Mesenchymal stem cell (in vitro differentiated cells and primary cell): ENCODE measurements at regions not wholly inside any gene's neighbourhood (a gene's known extent, or its start where the extent isn't known, plus 50 kb on each side); places are given as distances from the start of the nearest gene placed in this dataset.

Experiments
- DNase-seq: peaks from one replicate; pipeline ENCODE4 v3.0.0-alpha.2; 2013
- H2AFZ ChIP-seq: one replicate; pipeline ENCODE4 v1.6.1; 2013; ENCODE audit warnings: low read depth, mild to moderate bottlenecking, control low read depth, inconsistent platforms, low read length, moderate library complexity
- H2AK5ac ChIP-seq: 2 replicates; pipeline ENCODE4 v1.6.1; 2013; ENCODE audit warnings: low read length, moderate library complexity, mild to moderate bottlenecking, inconsistent platforms; ENCODE audit not compliant: severe bottlenecking
- H2BK120ac ChIP-seq: one replicate; pipeline ENCODE4 v1.6.1; 2013; ENCODE audit warnings: low read depth, mild to moderate bottlenecking, inconsistent platforms, low read length, moderate library complexity
- H2BK12ac ChIP-seq, 2 experiments: one replicate each; pipeline ENCODE4 v1.6.1; 2013; ENCODE audit warnings: inconsistent platforms in 2 of 2, low read length in 2 of 2, mild to moderate bottlenecking in 2 of 2, moderate library complexity in 2 of 2, control low read depth in 1 of 2
- H2BK15ac ChIP-seq: one replicate; pipeline ENCODE4 v1.6.1; 2013; ENCODE audit warnings: mild to moderate bottlenecking, low read depth, inconsistent platforms; ENCODE audit not compliant: poor library complexity, severe bottlenecking
- H2BK5ac ChIP-seq: 2 replicates; pipeline ENCODE4 v1.6.1; 2013; ENCODE audit warnings: low read depth, mild to moderate bottlenecking, low read length, control low read depth, inconsistent platforms; ENCODE audit not compliant: poor library complexity, severe bottlenecking
- H3K14ac ChIP-seq, 2 experiments: one replicate each; pipeline ENCODE4 v1.6.1; 2013; ENCODE audit warnings: inconsistent platforms in 2 of 2, low read length in 2 of 2, control low read depth in 1 of 2, mild to moderate bottlenecking in 1 of 2, moderate library complexity in 1 of 2
- H3K18ac ChIP-seq, 2 experiments: one replicate each; pipeline ENCODE4 v1.6.1; 2013; ENCODE audit warnings: inconsistent platforms in 2 of 2, low read length in 2 of 2, control low read depth in 1 of 2, low read depth in 1 of 2, mild to moderate bottlenecking in 1 of 2
- H3K23ac ChIP-seq, 2 experiments: one replicate each; pipeline ENCODE4 v1.6.1; 2013; ENCODE audit warnings: inconsistent platforms in 2 of 2, low read length in 2 of 2, mild to moderate bottlenecking in 2 of 2, moderate library complexity in 2 of 2, control low read depth in 1 of 2
- H3K27ac ChIP-seq: 2 replicates; pipeline ENCODE4 v1.5.1; 2013; ENCODE audit warnings: mild to moderate bottlenecking, moderate library complexity, low read length, control low read depth, inconsistent platforms; ENCODE audit not compliant: poor library complexity, severe bottlenecking
- H3K27me3 ChIP-seq, 2 experiments: 2 replicates each; pipeline versions ENCODE4 v1.6.1 to v1.7.0; 2013; ENCODE audit warnings: low read length in 2 of 2, mild to moderate bottlenecking in 2 of 2, moderate library complexity in 2 of 2, control low read depth in 1 of 2, inconsistent platforms in 1 of 2; ENCODE audit not compliant: control insufficient read depth in 1 of 2, insufficient read depth in 1 of 2
- H3K36me3 ChIP-seq, 2 experiments: 2 replicates each; pipeline versions ENCODE4 v1.6.1 to v1.7.0; 2013; ENCODE audit warnings: low read length in 2 of 2, control low read depth in 1 of 2, inconsistent platforms in 1 of 2, low read depth in 1 of 2, mild to moderate bottlenecking in 1 of 2; ENCODE audit not compliant: insufficient read depth in 2 of 2, control insufficient read depth in 1 of 2
- H3K4ac ChIP-seq, 2 experiments: one replicate each; pipeline ENCODE4 v1.6.1; 2013; ENCODE audit warnings: inconsistent platforms in 2 of 2, low read length in 2 of 2, mild to moderate bottlenecking in 2 of 2, moderate library complexity in 2 of 2, control low read depth in 1 of 2, low read depth in 1 of 2
- H3K4me1 ChIP-seq: 2 replicates; pipeline ENCODE4 v1.6.1; 2013; ENCODE audit warnings: low read depth, low read length, control low read depth; ENCODE audit not compliant: control insufficient read depth, insufficient read depth
- H3K4me2 ChIP-seq: 2 replicates; pipeline ENCODE4 v1.6.1; 2013; ENCODE audit warnings: low read length, mild to moderate bottlenecking, inconsistent platforms; ENCODE audit not compliant: poor library complexity, severe bottlenecking
- H3K4me3 ChIP-seq, 2 experiments: 2 replicates each; pipeline versions ENCODE4 v1.5.1 to v1.7.0; 2013; ENCODE audit warnings: low read length in 2 of 2, mild to moderate bottlenecking in 2 of 2, control low read depth in 1 of 2, low read depth in 1 of 2; ENCODE audit not compliant: insufficient read depth in 1 of 2
- H3K79me1 ChIP-seq: replicated peaks from 2 replicates; pipeline ENCODE4 v1.6.1; 2013; ENCODE audit warnings: mild to moderate bottlenecking, control low read depth, low read length, inconsistent platforms; ENCODE audit not compliant: poor library complexity, severe bottlenecking
- H3K9ac ChIP-seq: 2 replicates; pipeline ENCODE4 v1.7.0; 2013; ENCODE audit warnings: mild to moderate bottlenecking, low read length, moderate library complexity
- H3K9me3 ChIP-seq: 2 replicates; pipeline ENCODE4 v1.7.0; 2013; ENCODE audit warnings: mild to moderate bottlenecking, low read length; ENCODE audit not compliant: control insufficient read depth
- H4K8ac ChIP-seq: one replicate; pipeline ENCODE4 v1.6.1; 2013; ENCODE audit warnings: inconsistent platforms, mild to moderate bottlenecking, low read length, moderate library complexity
- H4K91ac ChIP-seq: one replicate; pipeline ENCODE4 v1.6.1; 2013; ENCODE audit warnings: mild to moderate bottlenecking, low read length, inconsistent platforms
- WGBS: methylation state at CpG from one replicate; pipeline ENCODE4 v1.1.7; 2013; ENCODE audit warnings: mixed read lengths; 5-methylcytosine and 5-hydroxymethylcytosine counted together

DNA sequence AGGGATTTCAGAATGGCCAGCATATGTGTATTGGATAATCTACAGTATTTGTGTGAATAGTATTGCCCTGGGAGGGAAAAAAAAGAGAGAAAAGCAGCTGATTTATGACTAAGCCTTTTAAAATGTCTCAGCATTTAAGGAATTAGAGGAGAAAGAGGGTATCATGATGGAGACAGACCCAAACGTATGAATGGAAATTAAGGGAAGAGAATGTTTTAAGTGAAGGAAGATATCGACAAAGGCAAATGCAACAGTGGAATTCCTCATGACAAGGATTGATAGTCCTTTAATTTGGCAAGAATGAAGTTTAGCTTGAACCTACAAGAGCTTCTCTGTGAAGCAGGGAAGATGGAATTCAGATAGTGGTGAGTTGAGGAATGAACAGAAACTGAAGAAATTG, 367.3 kb upstream of the POU3F2 start:
- H3K4me1 ChIP-seq = no peaks in the 10 kb centered on the region
- H3K14ac ChIP-seq = no peak overlapping the region
- peaks cover 14% of the 10 kb centered on the region for H3K9me3 ChIP-seq
- no peak overlapping the region for H3K4me2 ChIP-seq
- H3K79me1 ChIP-seq = no peaks in the 10 kb centered on the region
- H4K91ac ChIP-seq = no peak overlapping the region
- no peak overlapping the region for H4K8ac ChIP-seq
- no peak overlapping the region for H2AK5ac ChIP-seq
- H3K9ac ChIP-seq = no peak overlapping the region
- no peak overlapping the region for H3K18ac ChIP-seq
- no peak overlapping the region for H2BK12ac ChIP-seq
- H2BK5ac ChIP-seq = no peak overlapping the region
- no peak overlapping the region for H2BK15ac ChIP-seq
- H3K36me3 ChIP-seq = no peaks in the 10 kb centered on the region
- no peak overlapping the region for H3K4ac ChIP-seq
- H3K4me3 ChIP-seq = no peak overlapping the region
- H3K23ac ChIP-seq = no peak overlapping the region
- H3K27ac ChIP-seq = no peak overlapping the region
- no peak overlapping the region for H2BK120ac ChIP-seq
- no peak overlapping the region for H2AFZ ChIP-seq
- 76% methylated on average over 2 of the region's 2 CpGs for WGBS
- DNase-seq = no peak
- H3K27me3 ChIP-seq = no peaks in the 10 kb centered on the region

DNA sequence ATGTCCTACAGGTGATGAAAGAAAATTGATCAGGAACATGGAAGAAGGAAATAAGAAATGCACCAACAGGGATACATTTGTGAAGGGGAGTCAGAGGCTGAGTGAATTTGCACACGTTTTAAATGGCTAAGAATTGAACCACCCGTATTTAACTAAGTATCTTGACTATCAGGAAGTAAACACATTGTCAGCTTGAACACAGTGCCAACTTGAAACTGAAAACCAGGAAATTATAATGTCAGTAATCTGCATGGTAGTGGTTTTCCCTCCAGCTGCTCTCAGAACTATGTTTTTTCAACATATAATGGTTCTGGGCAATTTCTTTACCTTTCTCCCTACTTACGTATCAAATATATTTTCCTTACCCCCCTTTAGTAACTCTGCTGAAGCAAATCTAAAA, 366.5 kb upstream of the POU3F2 start:
- H3K4me1 ChIP-seq = no peaks in the 10 kb centered on the region
- no peaks in the 10 kb centered on the region for H3K79me1 ChIP-seq
- H3K23ac ChIP-seq = no peak overlapping the region
- H3K4me3 ChIP-seq = no peak overlapping the region
- H2BK120ac ChIP-seq = no peak overlapping the region
- no peak overlapping the region for H3K9ac ChIP-seq
- H3K27me3 ChIP-seq = no peaks in the 10 kb centered on the region
- H3K4me2 ChIP-seq = no peak overlapping the region
- no peak overlapping the region for H3K14ac ChIP-seq
- H3K18ac ChIP-seq = no peak overlapping the region
- H2BK15ac ChIP-seq = no peak overlapping the region
- no peak overlapping the region for H2BK5ac ChIP-seq
- H3K27ac ChIP-seq = no peak overlapping the region
- H3K36me3 ChIP-seq = no peaks in the 10 kb centered on the region
- no peak overlapping the region for H3K4ac ChIP-seq
- WGBS = 83% methylated on average over 3 of the region's 3 CpGs
- no peak overlapping the region for H4K8ac ChIP-seq
- no peak for DNase-seq
- no peak overlapping the region for H2BK12ac ChIP-seq
- H4K91ac ChIP-seq = no peak overlapping the region
- no peak overlapping the region for H2AK5ac ChIP-seq
- peaks cover 14% of the 10 kb centered on the region for H3K9me3 ChIP-seq
- H2AFZ ChIP-seq = no peak overlapping the region

DNA sequence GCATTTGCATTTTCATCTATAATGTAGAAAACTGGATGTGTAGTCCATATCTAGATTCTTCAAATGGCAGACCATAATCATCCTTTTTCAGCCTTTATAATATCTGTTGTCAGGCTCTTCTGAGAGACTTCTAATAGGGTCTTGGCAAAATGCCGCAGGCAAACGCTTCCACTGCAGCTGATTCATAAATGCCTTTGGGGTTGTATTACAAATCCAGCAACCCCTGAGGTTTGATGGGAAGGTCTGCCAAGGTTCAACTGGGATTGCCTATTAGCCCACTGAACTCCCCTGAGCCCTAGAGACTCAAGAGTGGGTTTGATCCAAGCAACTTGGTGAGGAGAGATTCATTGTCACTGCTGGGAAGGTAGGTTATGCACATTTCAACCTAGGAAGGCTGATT, 365.2 kb upstream of the POU3F2 start:
- Histone ChIP-seq H4K8ac (no peak overlapping the region), H2AK5ac (no peak overlapping the region), H3K4ac (no peak overlapping the region), H3K27me3 (no peaks in the 10 kb centered on the region), H3K9me3 (peaks cover 14% of the 10 kb centered on the region), H3K79me1 (no peaks in the 10 kb centered on the region), H2BK12ac (no peak overlapping the region), H2BK120ac (no peak overlapping the region), H3K27ac (no peak overlapping the region), H3K4me3 (no peak overlapping the region), H3K14ac (no peak overlapping the region), H3K23ac (no peak overlapping the region), H2BK5ac (no peak overlapping the region), H2AFZ (no peak overlapping the region), H3K4me1 (no peaks in the 10 kb centered on the region), H3K4me2 (no peak overlapping the region), H2BK15ac (no peak overlapping the region), H3K36me3 (no peaks in the 10 kb centered on the region), H4K91ac (no peak overlapping the region), H3K9ac (no peak overlapping the region), H3K18ac (no peak overlapping the region)
- no peak for DNase-seq
- 85% methylated on average over 2 of the region's 2 CpGs for WGBS

DNA sequence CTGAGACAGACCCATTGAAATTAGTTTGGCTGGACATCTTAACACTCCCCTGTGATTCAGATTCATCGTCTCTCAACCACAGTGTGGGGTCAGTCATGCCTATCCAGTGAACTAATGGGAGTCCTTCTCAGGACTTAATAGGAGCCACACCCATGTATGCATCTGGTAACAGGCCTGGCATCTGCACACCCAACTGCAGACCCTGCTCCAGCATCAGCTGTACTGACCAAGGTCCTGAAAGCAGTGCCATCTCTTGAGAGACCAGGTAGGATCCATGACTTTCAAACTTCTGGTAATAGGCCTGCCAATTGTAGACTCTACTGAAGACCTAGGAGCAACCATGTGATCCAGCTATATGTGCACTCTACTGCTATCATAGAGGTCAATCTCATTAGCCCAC, 363.6 kb upstream of the POU3F2 start:
- Histone ChIP-seq H4K91ac (no peak overlapping the region), H3K4ac (no peak overlapping the region), H2BK15ac (no peak overlapping the region), H3K9me3 (peaks cover 14% of the 10 kb centered on the region), H2BK5ac (no peak overlapping the region), H3K14ac (no peak overlapping the region), H3K4me1 (no peaks in the 10 kb centered on the region), H3K27ac (no peak overlapping the region), H2BK120ac (no peak overlapping the region), H3K4me2 (no peak overlapping the region), H2AK5ac (no peak overlapping the region), H4K8ac (no peak overlapping the region), H2AFZ (no peak overlapping the region), H3K79me1 (no peaks in the 10 kb centered on the region), H3K23ac (no peak overlapping the region), H3K9ac (no peak overlapping the region), H3K27me3 (no peaks in the 10 kb centered on the region), H2BK12ac (no peak overlapping the region), H3K4me3 (no peak overlapping the region), H3K18ac (no peak overlapping the region), H3K36me3 (no peaks in the 10 kb centered on the region)
- 80% methylated on average over 1 of the region's 1 CpG for WGBS
- no peak for DNase-seq
